GM03348 (cell line): ENCODE measurements at regions not wholly inside any gene's neighbourhood (a gene's known extent, or its start where the extent isn't known, plus 50 kb on each side); places are given as distances from the start of the nearest gene placed in this dataset.
A peak's percentile ranks its signal among the peaks of the same experiment; 100 is the strongest.

ENCODE experiments used
- DNase-seq: peaks from one replicate; pipeline ENCODE4 v3.0.0; 2012; ENCODE audit warnings: low spot score

GRCh38 chr10:63744060-63744941 is 223.1 kb downstream of the REEP3 start:
- DNase-seq: peak; percentile 47

- no peak for DNase-seq
These were observed 228.7 kb downstream of the REEP3 start for GRCh38 chr10:63749915-63750314.

GRCh38 chr10:63751836-63752235 is 230.6 kb downstream of the REEP3 start:
- DNase-seq: no peak

- no peak for DNase-seq
These were observed 231.1 kb downstream of the REEP3 start for GRCh38 chr10:63752318-63752717.

- DNase-seq: peak; percentile 26
These were observed 232.6 kb downstream of the REEP3 start for GRCh38 chr10:63753808-63754207.

- no peak for DNase-seq
These were observed 234.2 kb downstream of the REEP3 start for GRCh38 chr10:63755441-63755840.

- DNase-seq: no peak
These were observed 235.9 kb downstream of the REEP3 start for GRCh38 chr10:63757067-63757466.

- no peak for DNase-seq
These were observed 236.9 kb downstream of the REEP3 start for GRCh38 chr10:63758080-63758479.

GRCh38 chr10:63759335-63759734 is 238.1 kb downstream of the REEP3 start:
- DNase-seq: no peak

- peak; percentile 38 for DNase-seq
These were observed 239.0 kb downstream of the REEP3 start for GRCh38 chr10:63760034-63760707.

GRCh38 chr10:63760708-63761047 is 239.5 kb downstream of the REEP3 start:
- DNase-seq: no peak

- no peak for DNase-seq
These were observed 240.0 kb downstream of the REEP3 start for GRCh38 chr10:63761243-63761642.

- no peak for DNase-seq
These were observed 242.5 kb downstream of the REEP3 start for GRCh38 chr10:63763744-63764143.

GRCh38 chr10:63765126-63765525 is 243.9 kb downstream of the REEP3 start:
- peak; percentile 20 for DNase-seq

GRCh38 chr10:63766745-63767137 is 245.5 kb downstream of the REEP3 start:
- DNase-seq: peak; percentile 40

GRCh38 chr10:63767138-63767801 is 246.1 kb downstream of the REEP3 start:
- peak; percentile 65 for DNase-seq

- DNase-seq: no peak
These were observed 248.2 kb downstream of the REEP3 start for GRCh38 chr10:63769367-63769766.

GRCh38 chr10:63770523-63770922 is 249.3 kb downstream of the REEP3 start:
- DNase-seq: no peak

- no peak for DNase-seq
These were observed 251.3 kb downstream of the REEP3 start for GRCh38 chr10:63772491-63772890.

GRCh38 chr10:63773106-63773505 is 251.9 kb downstream of the REEP3 start:
- DNase-seq: no peak

GRCh38 chr10:63773962-63774361 is 252.8 kb downstream of the REEP3 start:
- no peak for DNase-seq

GRCh38 chr10:63780101-63780500 is 258.9 kb downstream of the REEP3 start:
- no peak for DNase-seq

- DNase-seq: no peak
These were observed 260.0 kb downstream of the REEP3 start for GRCh38 chr10:63781226-63781625.
